Activated naive CD8-positive, alpha-beta T cell (primary cell): ENCODE measurements at regions not wholly inside any gene's neighbourhood (a gene's known extent, or its start where the extent isn't known, plus 50 kb on each side); places are given as distances from the start of the nearest gene placed in this dataset.

Experiments
- H3K27ac Mint-ChIP-seq: one replicate; pipeline ENCODE4 v1.8.0; 2021; ENCODE audit warnings: mixed read lengths
- H3K27me3 Mint-ChIP-seq: one replicate; pipeline ENCODE4 v1.8.0; 2021; ENCODE audit warnings: mixed read lengths
- H3K36me3 Mint-ChIP-seq: one replicate; pipeline ENCODE4 v1.8.0; 2021; ENCODE audit warnings: mixed read lengths
- H3K4me1 Mint-ChIP-seq: one replicate; pipeline ENCODE4 v1.8.0; 2021; ENCODE audit warnings: low read depth, mixed read lengths
- H3K4me3 Mint-ChIP-seq: one replicate; pipeline ENCODE4 v1.8.0; 2021; ENCODE audit warnings: mild to moderate bottlenecking, mixed read lengths
- H3K9me3 Mint-ChIP-seq: one replicate; pipeline ENCODE4 v1.8.0; 2021; ENCODE audit warnings: low read depth, mixed read lengths

DNA sequence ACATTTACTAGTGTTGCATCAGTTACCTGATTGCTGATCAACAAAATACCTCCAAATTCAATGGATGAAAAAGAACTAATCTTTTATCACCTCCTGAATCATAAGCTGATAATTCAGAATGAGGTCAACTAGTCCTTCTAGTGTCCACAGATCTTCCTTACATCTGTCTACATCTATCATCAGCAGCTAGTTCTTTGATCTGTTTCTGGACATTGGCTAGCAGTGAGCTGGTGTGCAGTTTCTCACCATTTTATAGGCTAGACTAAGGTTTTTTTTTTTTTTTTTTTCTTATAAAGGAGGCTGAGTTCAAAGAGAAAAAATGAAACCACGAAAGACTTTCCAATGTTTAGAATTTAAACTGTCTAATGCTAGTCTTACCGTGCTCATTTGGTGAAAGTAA lies 534.3 kb upstream of the ST8SIA4 start:
- H3K36me3 Mint-ChIP-seq: no peaks in the 10 kb centered on the region
- no peak overlapping the region for H3K4me3 Mint-ChIP-seq
- H3K4me1 Mint-ChIP-seq: no peaks in the 10 kb centered on the region
- H3K9me3 Mint-ChIP-seq: no peaks in the 10 kb centered on the region
- H3K27me3 Mint-ChIP-seq: no peaks in the 10 kb centered on the region
- no peak overlapping the region for H3K27ac Mint-ChIP-seq

DNA sequence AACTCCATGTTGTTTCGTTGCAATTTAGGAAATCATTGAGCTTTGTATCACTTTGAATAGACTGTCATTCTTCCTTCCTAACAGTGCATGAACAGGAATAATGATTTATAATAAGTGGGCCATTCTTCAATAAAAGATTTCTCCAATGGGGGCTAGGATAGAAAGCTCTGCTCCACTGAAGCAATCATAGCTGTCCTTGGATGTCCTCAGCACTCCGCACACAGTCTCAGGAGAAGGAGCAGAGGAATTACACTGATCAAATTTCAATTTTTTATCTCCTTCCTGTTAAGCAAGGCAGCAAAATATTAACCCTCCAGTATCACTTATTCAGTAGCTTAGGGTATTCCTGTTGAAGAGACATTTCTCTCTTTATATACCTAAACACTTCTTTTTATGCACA lies 532.7 kb upstream of the ST8SIA4 start:
- Mint-ChIP-seq H3K4me1 (no peaks in the 10 kb centered on the region), H3K4me3 (no peak overlapping the region)

DNA sequence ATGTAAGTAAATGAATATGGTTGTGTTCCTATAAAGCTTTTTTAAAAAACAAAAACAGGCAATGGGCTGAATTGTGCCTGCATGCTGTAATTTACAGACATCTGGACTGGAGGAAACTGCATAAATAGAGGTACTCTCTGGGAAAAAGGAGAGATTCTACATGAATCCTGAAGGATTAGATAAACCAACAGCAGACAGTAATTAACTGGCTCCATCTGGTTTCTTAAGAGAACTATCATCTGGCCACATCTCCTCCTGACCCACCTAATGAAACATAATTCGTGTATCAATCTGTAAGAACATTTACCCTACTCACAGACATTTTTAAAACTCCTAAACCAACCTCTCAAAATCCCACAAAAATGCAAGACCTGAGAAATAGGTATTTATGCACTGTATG lies 528.1 kb upstream of the ST8SIA4 start:
- Mint-ChIP-seq H3K9me3 (peaks cover 5% of the 10 kb centered on the region), H3K4me1 (no peaks in the 10 kb centered on the region), H3K4me3 (no peak overlapping the region), H3K27me3 (peaks cover 2% of the 10 kb centered on the region), H3K36me3 (no peaks in the 10 kb centered on the region), H3K27ac (no peak overlapping the region)

More for the DNA sequence above, 532.7 kb upstream of the ST8SIA4 start:
- Mint-ChIP-seq H3K27ac (no peak overlapping the region), H3K27me3 (no peaks in the 10 kb centered on the region), H3K9me3 (no peaks in the 10 kb centered on the region), H3K36me3 (no peaks in the 10 kb centered on the region)

DNA sequence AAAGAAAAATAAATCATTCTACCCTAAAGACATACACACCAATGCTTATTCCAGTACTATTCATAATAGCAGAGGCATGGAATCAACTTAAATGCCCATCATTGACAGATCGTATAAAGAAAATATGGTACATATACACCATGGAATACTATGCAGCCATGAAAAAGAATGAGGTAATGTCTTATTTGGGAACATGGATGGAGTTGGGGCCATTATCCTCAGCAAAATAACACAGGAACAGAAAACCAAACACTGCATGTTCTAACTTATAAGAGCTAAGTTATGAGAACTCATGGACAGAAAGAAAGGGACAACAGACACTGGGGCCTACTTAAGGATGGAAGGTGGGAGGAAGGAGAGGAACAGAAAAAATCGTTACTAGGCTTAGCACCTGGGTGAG lies 527.5 kb upstream of the ST8SIA4 start:
- Mint-ChIP-seq H3K4me3 (no peak overlapping the region), H3K27me3 (peaks cover 2% of the 10 kb centered on the region), H3K27ac (no peak overlapping the region), H3K36me3 (no peaks in the 10 kb centered on the region), H3K4me1 (no peaks in the 10 kb centered on the region), H3K9me3 (peaks cover 5% of the 10 kb centered on the region)

DNA sequence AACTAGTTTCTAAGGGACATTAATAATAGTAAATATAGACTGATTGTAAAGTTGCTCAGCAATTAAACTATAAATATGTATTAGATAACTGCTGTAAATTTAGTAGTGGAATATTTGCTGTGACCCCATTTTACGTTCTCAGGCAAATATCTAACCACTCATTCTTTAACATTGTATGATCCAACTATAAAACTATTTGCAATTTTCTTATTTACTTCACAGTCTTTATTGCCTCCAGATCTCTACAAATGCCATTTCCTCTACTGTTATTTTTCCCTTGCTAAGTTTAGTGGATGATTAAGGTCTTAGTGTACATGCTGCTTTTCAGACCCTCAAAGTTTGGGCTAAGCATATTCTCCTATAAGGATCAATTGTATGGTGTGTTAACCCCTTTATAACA lies 526.2 kb upstream of the ST8SIA4 start:
- Mint-ChIP-seq H3K9me3 (peaks cover 5% of the 10 kb centered on the region), H3K27ac (no peak overlapping the region), H3K36me3 (no peaks in the 10 kb centered on the region)

DNA sequence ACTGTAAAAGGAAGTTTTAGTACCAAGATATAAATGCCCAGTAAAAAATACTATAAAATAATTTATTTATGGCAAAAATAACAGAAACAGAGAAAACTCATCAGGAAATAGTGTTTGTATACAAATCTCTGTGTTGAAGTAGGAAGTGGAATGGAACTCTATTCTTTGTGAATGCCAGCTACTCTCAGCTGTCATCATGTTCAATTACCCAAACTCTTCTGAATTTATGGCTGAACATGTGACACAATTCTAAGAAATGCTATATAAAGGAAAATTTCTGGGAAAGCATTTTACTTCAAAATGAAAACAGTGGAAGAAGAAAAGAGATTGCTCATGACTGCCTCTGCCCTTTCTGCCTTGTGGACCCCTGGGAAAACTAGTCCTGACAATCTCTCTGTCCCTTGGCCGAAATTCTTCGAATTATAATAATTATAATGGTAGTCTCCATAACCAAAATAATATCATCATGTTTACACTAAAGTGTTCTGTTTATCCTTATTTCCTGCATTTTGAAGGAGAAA lies 522.3 kb upstream of the ST8SIA4 start:
- H3K9me3 Mint-ChIP-seq: peaks cover 3% of the 10 kb centered on the region
- peaks cover 2% of the 10 kb centered on the region for H3K27me3 Mint-ChIP-seq
- H3K4me3 Mint-ChIP-seq: no peak overlapping the region
- no peaks in the 10 kb centered on the region for H3K4me1 Mint-ChIP-seq
- no peaks in the 10 kb centered on the region for H3K36me3 Mint-ChIP-seq
- no peak overlapping the region for H3K27ac Mint-ChIP-seq

More for the DNA sequence above, 526.2 kb upstream of the ST8SIA4 start:
- Mint-ChIP-seq H3K4me3 (no peak overlapping the region), H3K27me3 (peaks cover 2% of the 10 kb centered on the region), H3K4me1 (no peaks in the 10 kb centered on the region)

DNA sequence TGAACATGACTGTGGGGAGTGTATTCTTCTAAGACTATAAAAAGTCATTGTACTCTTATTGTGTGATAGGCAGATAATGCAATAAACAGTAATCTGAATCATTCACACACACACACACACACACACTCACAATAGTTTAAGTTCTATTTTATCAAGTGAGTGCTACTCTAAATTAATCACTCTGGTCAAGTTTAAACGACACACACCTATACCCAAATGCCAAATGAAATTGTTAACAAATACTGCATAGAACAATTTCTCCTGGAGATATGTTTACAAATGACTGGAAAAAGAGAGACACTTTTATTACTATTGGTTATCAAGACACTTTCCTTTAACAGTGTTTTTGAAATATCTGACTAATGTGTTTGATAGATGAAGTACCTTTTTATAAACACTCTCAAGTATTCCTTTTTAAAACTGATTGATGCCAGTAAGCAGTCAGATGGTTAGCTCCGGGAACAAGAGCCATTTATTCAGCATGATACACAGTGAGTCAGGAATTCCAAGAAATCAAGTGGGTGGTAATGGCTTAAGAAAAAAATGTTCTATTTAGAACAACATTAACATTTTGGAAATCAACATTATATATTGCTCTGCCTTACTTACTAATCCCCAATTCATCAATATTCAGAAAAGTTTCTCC lies 521.6 kb upstream of the ST8SIA4 start:
- Mint-ChIP-seq H3K4me1 (no peaks in the 10 kb centered on the region), H3K9me3 (no peaks in the 10 kb centered on the region), H3K4me3 (no peak overlapping the region), H3K27me3 (peaks cover 2% of the 10 kb centered on the region), H3K27ac (no peak overlapping the region), H3K36me3 (no peaks in the 10 kb centered on the region)

DNA sequence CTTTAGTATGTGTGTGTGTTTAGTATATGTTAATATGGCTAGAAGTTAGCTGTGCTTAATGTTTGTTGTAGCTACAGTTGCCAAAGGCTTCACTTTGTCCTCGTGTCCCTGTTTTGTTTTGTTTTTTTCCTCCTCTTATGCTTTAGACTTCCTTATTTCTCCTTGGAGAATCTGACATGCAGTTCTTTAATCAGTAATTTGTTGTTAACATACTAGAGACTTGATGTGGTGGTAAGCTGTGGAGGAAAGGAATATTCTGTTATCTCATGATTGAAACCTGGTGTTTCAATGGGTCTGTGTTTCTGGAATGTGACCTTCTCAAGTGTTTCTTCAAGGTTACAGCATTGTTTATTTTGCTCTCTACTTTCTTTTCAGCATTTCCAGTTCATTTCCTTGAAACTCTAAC lies 515.6 kb upstream of the ST8SIA4 start:
- Mint-ChIP-seq H3K9me3 (no peaks in the 10 kb centered on the region), H3K4me1 (no peaks in the 10 kb centered on the region), H3K4me3 (no peak overlapping the region), H3K36me3 (no peaks in the 10 kb centered on the region), H3K27me3 (no peaks in the 10 kb centered on the region), H3K27ac (no peak overlapping the region)

DNA sequence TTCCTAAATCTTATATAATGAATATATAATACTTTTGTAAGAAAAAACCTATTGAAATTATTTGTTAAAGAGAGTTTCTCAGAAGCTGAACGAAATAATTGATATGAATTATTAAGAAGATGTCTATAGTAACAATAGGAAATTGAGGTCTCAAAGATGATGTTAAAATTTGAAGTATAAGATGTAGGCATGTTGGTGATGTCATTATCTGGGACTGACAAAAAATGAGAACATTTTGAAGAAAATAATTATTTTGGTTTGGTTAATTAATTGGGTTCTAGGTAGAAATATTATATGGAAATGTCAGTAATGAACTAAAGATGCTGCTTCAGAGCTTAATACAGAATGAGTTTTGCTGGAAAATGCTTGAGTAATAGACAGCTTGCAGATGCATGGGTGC lies 501.4 kb upstream of the ST8SIA4 start:
- H3K36me3 Mint-ChIP-seq: no peaks in the 10 kb centered on the region
- no peak overlapping the region for H3K4me3 Mint-ChIP-seq
- H3K4me1 Mint-ChIP-seq: no peaks in the 10 kb centered on the region
- H3K27me3 Mint-ChIP-seq: peaks cover 1% of the 10 kb centered on the region
- no peaks in the 10 kb centered on the region for H3K9me3 Mint-ChIP-seq
- H3K27ac Mint-ChIP-seq: no peak overlapping the region

DNA sequence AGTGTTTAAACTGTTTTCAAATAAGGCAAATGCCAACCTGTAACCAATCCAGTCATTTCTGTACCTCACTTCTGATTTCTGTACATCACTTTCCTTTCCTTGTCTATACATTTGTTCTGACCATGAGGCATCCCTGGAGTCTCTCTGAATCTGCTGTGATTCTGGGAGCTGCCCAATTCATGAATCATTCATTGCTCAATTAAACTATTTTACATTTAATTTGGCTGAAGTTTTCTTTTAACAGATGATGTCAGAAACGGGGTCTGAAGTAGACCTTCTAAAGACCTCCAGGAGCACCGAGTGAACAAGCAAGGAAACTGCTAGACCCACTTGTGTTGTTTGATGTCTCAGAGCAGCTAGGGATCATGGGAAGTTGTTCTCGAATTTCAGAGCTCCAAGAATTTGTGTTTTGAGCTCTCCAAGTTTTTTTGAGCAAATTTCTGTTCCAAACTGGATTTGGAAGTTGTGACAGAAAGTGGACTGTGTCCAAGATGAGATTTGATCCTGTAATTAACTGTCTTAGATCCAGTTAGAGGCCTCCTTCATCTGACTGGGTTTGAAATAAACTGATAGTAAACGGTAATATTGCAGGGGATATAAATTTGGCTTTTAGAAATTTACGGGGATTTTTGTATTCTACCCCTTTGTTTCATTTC lies 490.8 kb upstream of the ST8SIA4 start:
- Mint-ChIP-seq H3K27me3 (peaks cover 2% of the 10 kb centered on the region), H3K4me3 (no peak overlapping the region), H3K27ac (no peak overlapping the region), H3K9me3 (no peaks in the 10 kb centered on the region), H3K36me3 (no peaks in the 10 kb centered on the region), H3K4me1 (no peaks in the 10 kb centered on the region)

DNA sequence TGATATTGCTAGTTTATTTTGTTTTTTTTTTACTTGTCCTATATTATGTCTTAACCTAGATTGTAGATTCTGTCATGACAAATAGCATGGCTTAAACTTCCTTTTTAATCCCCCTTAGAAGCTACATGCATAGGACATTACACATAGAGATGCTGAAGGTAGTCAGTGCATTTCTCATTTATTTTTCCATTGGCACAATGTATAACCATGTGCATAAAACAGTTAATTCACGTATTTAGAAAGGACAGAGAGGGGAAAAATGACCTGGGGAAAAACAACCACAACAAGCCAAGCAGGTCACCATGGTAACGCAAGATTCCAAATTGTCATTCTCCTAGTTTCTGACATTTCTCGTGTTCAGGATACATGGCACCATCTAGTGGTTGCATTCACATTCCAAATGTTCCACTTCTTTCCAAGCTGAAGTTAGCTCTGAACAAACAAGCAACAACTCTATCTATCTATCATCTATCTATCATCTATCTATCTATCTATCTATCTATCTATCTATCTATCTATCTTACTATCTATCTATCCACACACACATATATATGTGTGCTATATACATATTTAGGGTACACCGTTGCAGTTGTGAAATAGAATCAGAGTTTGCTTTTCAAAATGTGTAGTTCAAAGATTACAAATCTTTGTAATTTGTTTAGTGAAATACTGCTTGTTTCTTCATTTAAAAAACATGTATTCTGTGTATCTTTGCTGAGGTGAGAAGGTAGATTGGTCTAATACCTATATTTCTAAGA lies 487.2 kb upstream of the ST8SIA4 start:
- Mint-ChIP-seq H3K4me3 (no peak overlapping the region), H3K36me3 (no peaks in the 10 kb centered on the region), H3K9me3 (no peaks in the 10 kb centered on the region), H3K27me3 (peaks cover 2% of the 10 kb centered on the region), H3K4me1 (no peaks in the 10 kb centered on the region), H3K27ac (no peak overlapping the region)

DNA sequence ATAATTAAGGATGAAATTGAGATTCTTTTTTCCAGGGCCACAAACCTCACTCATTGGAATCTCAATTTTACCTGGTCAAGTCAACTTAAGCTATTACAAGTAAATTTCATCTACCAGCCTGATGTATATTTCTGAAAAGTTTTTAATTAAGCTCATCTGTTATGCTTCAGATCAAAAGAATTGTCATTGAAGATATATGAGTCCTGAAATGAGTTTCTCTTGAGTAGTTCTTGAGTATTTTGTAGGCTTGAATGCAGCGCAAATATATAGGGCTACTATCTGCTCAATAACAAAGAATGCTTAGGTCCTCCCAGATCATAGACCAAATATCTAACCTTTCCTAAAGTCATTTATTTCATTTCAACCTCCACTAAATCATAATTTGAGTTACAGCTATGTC lies 482.2 kb upstream of the ST8SIA4 start:
- Mint-ChIP-seq H3K9me3 (no peaks in the 10 kb centered on the region), H3K27me3 (no peaks in the 10 kb centered on the region), H3K27ac (no peak overlapping the region), H3K4me1 (no peaks in the 10 kb centered on the region), H3K36me3 (no peaks in the 10 kb centered on the region), H3K4me3 (no peak overlapping the region)

DNA sequence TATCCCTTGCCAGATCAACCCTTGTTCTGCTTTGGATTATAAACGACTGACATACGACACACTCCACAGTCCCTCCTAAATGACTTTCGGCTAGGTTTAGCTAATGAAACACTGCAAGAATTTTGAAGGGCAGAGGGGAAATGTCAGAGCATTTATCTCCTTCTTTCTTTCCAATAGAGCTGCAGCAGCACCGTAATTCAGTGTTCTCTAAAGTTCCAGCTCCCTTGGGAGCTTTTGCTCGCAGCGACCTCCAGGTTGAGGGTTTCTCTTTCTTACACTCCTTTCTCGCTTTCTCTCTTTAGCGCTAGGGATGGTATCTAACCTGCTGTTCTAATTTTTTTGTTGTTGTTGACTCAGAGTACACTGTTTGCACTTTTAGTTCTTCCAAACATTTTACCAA lies 467.1 kb upstream of the ST8SIA4 start:
- no peaks in the 10 kb centered on the region for H3K9me3 Mint-ChIP-seq
- no peaks in the 10 kb centered on the region for H3K36me3 Mint-ChIP-seq
- no peak overlapping the region for H3K27ac Mint-ChIP-seq
- H3K27me3 Mint-ChIP-seq: peaks cover 2% of the 10 kb centered on the region
- H3K4me3 Mint-ChIP-seq: no peak overlapping the region
- H3K4me1 Mint-ChIP-seq: no peaks in the 10 kb centered on the region

DNA sequence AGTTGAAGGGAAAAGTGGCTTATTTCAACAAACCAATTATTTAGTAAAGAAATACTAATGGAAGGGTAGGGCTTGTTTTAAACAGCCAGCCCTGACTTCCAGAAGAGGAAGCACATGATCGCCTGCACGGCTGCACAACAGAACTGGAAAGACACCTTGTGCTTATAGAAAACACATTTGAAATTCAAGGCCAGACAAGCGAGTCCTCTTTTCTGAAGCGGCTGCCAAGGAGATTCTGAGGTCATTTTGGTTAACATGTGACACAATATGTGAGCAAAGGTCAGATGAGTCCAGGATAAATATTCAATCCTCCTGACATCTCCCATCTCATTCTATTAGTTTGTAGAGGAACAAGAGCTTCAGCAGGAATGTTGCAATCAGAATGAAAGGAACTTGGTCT lies 461.4 kb upstream of the ST8SIA4 start:
- Mint-ChIP-seq H3K36me3 (no peaks in the 10 kb centered on the region), H3K27ac (no peak overlapping the region), H3K9me3 (no peaks in the 10 kb centered on the region), H3K4me1 (no peaks in the 10 kb centered on the region), H3K27me3 (peaks cover 2% of the 10 kb centered on the region), H3K4me3 (no peak overlapping the region)

DNA sequence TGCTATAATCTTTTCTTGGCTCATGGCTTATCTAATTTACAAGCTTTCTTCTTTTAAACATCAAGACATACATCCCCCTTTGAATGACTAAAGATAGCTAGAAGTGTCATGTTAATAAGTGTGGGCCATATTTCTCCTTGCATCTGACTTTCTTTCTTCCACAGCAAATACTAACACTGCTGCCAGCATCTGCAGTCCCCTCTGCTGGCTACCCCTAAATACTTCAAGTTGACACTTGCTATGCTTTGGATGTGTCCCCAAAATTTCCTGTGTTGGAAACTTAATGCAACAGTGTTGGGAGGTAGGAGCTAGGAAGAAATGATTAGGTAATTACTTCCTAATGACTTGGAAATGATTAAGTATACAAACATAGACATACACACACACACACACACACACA lies 459.0 kb upstream of the ST8SIA4 start:
- Mint-ChIP-seq H3K4me3 (no peak overlapping the region), H3K27me3 (peaks cover 1% of the 10 kb centered on the region), H3K36me3 (no peaks in the 10 kb centered on the region)

More for the DNA sequence above, 459.0 kb upstream of the ST8SIA4 start:
- Mint-ChIP-seq H3K9me3 (no peaks in the 10 kb centered on the region), H3K27ac (no peak overlapping the region), H3K4me1 (no peaks in the 10 kb centered on the region)
